KMS-11 (cell line): ENCODE measurements at regions not wholly inside any gene's neighbourhood (a gene's known extent, or its start where the extent isn't known, plus 50 kb on each side); places are given as distances from the start of the nearest gene placed in this dataset.

Experiments
- H2AFZ ChIP-seq: fragments of 200-600 bp; sonication (generic); 2 replicates; pipeline ENCODE4 v1.6.1; 2016; ENCODE audit warnings: antibody characterized with exemption, mixed run types, low read depth
- H3K27ac ChIP-seq: fragments of 200-600 bp; sonication (generic); 2 replicates; pipeline ENCODE4 v1.6.1; 2016; ENCODE audit warnings: mild to moderate bottlenecking, mixed run types
- H3K27me3 ChIP-seq: fragments of 200-600 bp; sonication (generic); 2 replicates; pipeline ENCODE4 v1.6.1; 2017; ENCODE audit warnings: mild to moderate bottlenecking, low read depth, mixed run types, moderate library complexity; ENCODE audit not compliant: insufficient read depth
- H3K36me3 ChIP-seq: fragments of 200-600 bp; sonication (generic); 2 replicates; pipeline ENCODE4 v1.6.1; 2017; ENCODE audit warnings: mild to moderate bottlenecking, mixed run types; ENCODE audit not compliant: insufficient read depth
- H3K4me1 ChIP-seq: fragments of 200-600 bp; sonication (generic); 2 replicates; pipeline ENCODE4 v1.6.1; 2016; ENCODE audit warnings: mild to moderate bottlenecking, low read depth, mixed run types; ENCODE audit not compliant: poor library complexity, severe bottlenecking
- H3K4me2 ChIP-seq: fragments of 200-600 bp; sonication (generic); 2 replicates; pipeline ENCODE4 v1.7.0; 2016; ENCODE audit warnings: mild to moderate bottlenecking, mixed run types
- H3K4me3 ChIP-seq: fragments of 200-600 bp; sonication (generic); IDR thresholded peaks from 2 replicates; pipeline ENCODE4 v1.6.1; 2017; ENCODE audit warnings: low read depth, low read length, mixed read lengths; ENCODE audit not compliant: insufficient read depth
- H3K79me2 ChIP-seq: fragments of 200-600 bp; sonication (generic); 2 replicates; pipeline ENCODE4 v1.6.1; 2016; ENCODE audit warnings: low read depth, mixed run types; ENCODE audit not compliant: insufficient read depth
- H3K9ac ChIP-seq: fragments of 200-600 bp; sonication (generic); 2 replicates; pipeline ENCODE4 v1.6.1; 2016; ENCODE audit warnings: mild to moderate bottlenecking, mixed run types
- H4K20me1 ChIP-seq: fragments of 200-600 bp; sonication (generic); 2 replicates; pipeline ENCODE4 v1.6.1; 2016; ENCODE audit warnings: mild to moderate bottlenecking, mixed run types; ENCODE audit not compliant: insufficient read depth
- CTCF ChIP-seq: fragments of 200-600 bp; sonication (generic); conservative IDR thresholded peaks from 2 replicates; pipeline ENCODE4 v1.6.1; 2017; ENCODE audit warnings: low read depth, mild to moderate bottlenecking, antibody characterized with exemption, low read length, moderate library complexity, mixed read lengths

GRCh38 chr10:4721999-4722753 lies 103.8 kb upstream of the AKR1E2 start:
- Histone ChIP-seq H3K4me1 (no peaks in the 10 kb centered on the region), H2AFZ (no peak overlapping the region), H3K9ac (no peak overlapping the region), H3K79me2 (no peaks in the 10 kb centered on the region), H3K4me2 (no peak overlapping the region), H3K27me3 (no peaks in the 10 kb centered on the region), H3K27ac (no peak overlapping the region), H4K20me1 (no peaks in the 10 kb centered on the region), H3K4me3 (no peak overlapping the region), H3K36me3 (no peaks in the 10 kb centered on the region)
- no peak for TF ChIP-seq CTCF

GRCh38 chr10:4720463-4720862 lies 105.5 kb upstream of the AKR1E2 start:
- Histone ChIP-seq H3K4me1 (no peaks in the 10 kb centered on the region), H3K4me3 (no peak overlapping the region), H3K27ac (no peak overlapping the region), H3K4me2 (no peak overlapping the region), H3K27me3 (no peaks in the 10 kb centered on the region), H3K9ac (no peak overlapping the region), H3K36me3 (no peaks in the 10 kb centered on the region), H4K20me1 (no peaks in the 10 kb centered on the region), H3K79me2 (no peaks in the 10 kb centered on the region), H2AFZ (no peak overlapping the region)
- no peak for TF ChIP-seq CTCF

GRCh38 chr10:4719671-4720070 lies 106.3 kb upstream of the AKR1E2 start:
- Histone ChIP-seq H3K79me2 (no peaks in the 10 kb centered on the region), H2AFZ (no peak overlapping the region), H3K4me2 (no peak overlapping the region), H3K27me3 (no peaks in the 10 kb centered on the region), H3K4me3 (no peak overlapping the region), H3K27ac (no peak overlapping the region), H3K36me3 (no peaks in the 10 kb centered on the region), H3K4me1 (no peaks in the 10 kb centered on the region), H3K9ac (no peak overlapping the region), H4K20me1 (no peaks in the 10 kb centered on the region)
- TF ChIP-seq CTCF: no peak

GRCh38 chr10:4719036-4719435 lies 107.0 kb upstream of the AKR1E2 start:
- Histone ChIP-seq H3K4me2 (no peak overlapping the region), H3K4me1 (no peaks in the 10 kb centered on the region), H3K27ac (no peak overlapping the region), H2AFZ (no peak overlapping the region), H3K79me2 (no peaks in the 10 kb centered on the region), H3K4me3 (no peak overlapping the region), H3K27me3 (no peaks in the 10 kb centered on the region), H3K9ac (no peak overlapping the region), H3K36me3 (no peaks in the 10 kb centered on the region), H4K20me1 (no peaks in the 10 kb centered on the region)
- no peak for TF ChIP-seq CTCF
